ENCODE measurements at regions not wholly inside any gene's neighbourhood (a gene's known extent, or its start where the extent isn't known, plus 50 kb on each side); places are given as distances from the start of the nearest gene placed in this dataset.
"Not testable (repeated sequence)": the region's sequence is repeated elsewhere in the genome, so short reads cannot be mapped to it uniquely, and the experiment has no call there.

- not testable (repeated sequence) for TF ChIP-seq ZNF75A (CRISPR knock-in tag; IDR thresholded peaks at IDR 0.05); CTCF (IDR thresholded peaks at IDR 0.05 in 2 of 3, conservative IDR thresholded peaks at IDR 0.05 in 1 of 3; ENCODE audit: insufficient read depth in 2 of 3, low read depth in 1 of 3, low read length in 3 of 3); ZC3H4 (CRISPR knock-in tag; IDR thresholded peaks at IDR 0.05; ENCODE audit: borderline replicate concordance); POLR2A (conservative IDR thresholded peaks at IDR 0.05); KAT7 (CRISPR knock-in tag; IDR thresholded peaks at IDR 0.05; ENCODE audit: borderline replicate concordance); KLF6 (CRISPR knock-in tag; IDR thresholded peaks at IDR 0.05; ENCODE audit: borderline replicate concordance)
These were observed 145.1 kb downstream of the GTF2IRD2B start for GRCh38 chr7:75237255-75238187.

Data from K562 (cell line).